A549 (cell line): ENCODE measurements at regions not wholly inside any gene's neighbourhood (a gene's known extent, or its start where the extent isn't known, plus 50 kb on each side); places are given as distances from the start of the nearest gene placed in this dataset.

Experiments used
- CBX2 ChIP-seq: fragments of 200-600 bp; sonication (generic); IDR thresholded peaks from 2 replicates; pipeline ENCODE4 v1.6.1; 2016; ENCODE audit warnings: low read depth, mild to moderate bottlenecking, borderline replicate concordance
- CHD4 ChIP-seq: fragments of 200-600 bp; sonication (generic); IDR thresholded peaks from 2 replicates; pipeline ENCODE4 v1.6.1; 2016; ENCODE audit warnings: antibody characterized with exemption, mild to moderate bottlenecking, borderline replicate concordance
- E2F6 ChIP-seq: IDR thresholded peaks from 2 replicates; pipeline ENCODE4 v1.6.1; 2012; ENCODE audit warnings: low read depth, borderline replicate concordance
- HOXA7 ChIP-seq: fragments of 250-450 bp; sonication (Bioruptor Pico); IDR thresholded peaks from 2 replicates; pipeline ENCODE4 v1.5.0; 2020; ENCODE audit warnings: mild to moderate bottlenecking, moderate library complexity
- KDM5A ChIP-seq: fragments of 200-600 bp; sonication (generic); IDR thresholded peaks from 2 replicates; pipeline ENCODE4 v1.6.1; 2016; ENCODE audit warnings: antibody characterized with exemption, mild to moderate bottlenecking
- MAFK ChIP-seq: fragments of 450-650 bp; IDR thresholded peaks from 2 replicates; pipeline ENCODE4 v1.6.1; 2014; ENCODE audit not compliant: partially characterized antibody
- POLR2A ChIP-seq: IDR thresholded peaks from 2 replicates; pipeline ENCODE4 v1.6.1; 2012; ENCODE audit warnings: mild to moderate bottlenecking, low read length
- RCOR1 ChIP-seq: fragments of 150-350 bp; IDR thresholded peaks from 2 replicates; pipeline ENCODE4 v1.6.1; 2014; ENCODE audit warnings: antibody characterized with exemption, low read length, low read depth
- RFX5 ChIP-seq: fragments of 450-650 bp; IDR thresholded peaks from 2 replicates; pipeline ENCODE4 v1.7.1; 2014; ENCODE audit warnings: antibody characterized with exemption, mild to moderate bottlenecking, moderate library complexity
- TF ChIP-seq, protein P1 (sequence below): fragments of >200 bp; sonication (Bioruptor Twin); formaldehyde crosslinking; IDR thresholded peaks from 3 replicates; pipeline ENCODE4 v1.5.1; 2016
- TF ChIP-seq, protein P2 (sequence below): fragments of 450-650 bp; IDR thresholded peaks from 2 replicates; pipeline ENCODE4 v1.6.1; 2014; ENCODE audit warnings: antibody characterized with exemption

GRCh38 chrX:35699642-35700041, 98.5 kb upstream of the MAGEB16 start:
- TF ChIP-seq, protein P1, sequence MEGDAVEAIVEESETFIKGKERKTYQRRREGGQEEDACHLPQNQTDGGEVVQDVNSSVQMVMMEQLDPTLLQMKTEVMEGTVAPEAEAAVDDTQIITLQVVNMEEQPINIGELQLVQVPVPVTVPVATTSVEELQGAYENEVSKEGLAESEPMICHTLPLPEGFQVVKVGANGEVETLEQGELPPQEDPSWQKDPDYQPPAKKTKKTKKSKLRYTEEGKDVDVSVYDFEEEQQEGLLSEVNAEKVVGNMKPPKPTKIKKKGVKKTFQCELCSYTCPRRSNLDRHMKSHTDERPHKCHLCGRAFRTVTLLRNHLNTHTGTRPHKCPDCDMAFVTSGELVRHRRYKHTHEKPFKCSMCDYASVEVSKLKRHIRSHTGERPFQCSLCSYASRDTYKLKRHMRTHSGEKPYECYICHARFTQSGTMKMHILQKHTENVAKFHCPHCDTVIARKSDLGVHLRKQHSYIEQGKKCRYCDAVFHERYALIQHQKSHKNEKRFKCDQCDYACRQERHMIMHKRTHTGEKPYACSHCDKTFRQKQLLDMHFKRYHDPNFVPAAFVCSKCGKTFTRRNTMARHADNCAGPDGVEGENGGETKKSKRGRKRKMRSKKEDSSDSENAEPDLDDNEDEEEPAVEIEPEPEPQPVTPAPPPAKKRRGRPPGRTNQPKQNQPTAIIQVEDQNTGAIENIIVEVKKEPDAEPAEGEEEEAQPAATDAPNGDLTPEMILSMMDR = no peak
- TF ChIP-seq E2F6 = no peak
- TF ChIP-seq MAFK = no peak
- no peak for TF ChIP-seq RFX5
- TF ChIP-seq CBX2 = no peak
- no peak for TF ChIP-seq RCOR1
- TF ChIP-seq HOXA7 (CRISPR knock-in tag) = no peak
- TF ChIP-seq, protein P2, sequence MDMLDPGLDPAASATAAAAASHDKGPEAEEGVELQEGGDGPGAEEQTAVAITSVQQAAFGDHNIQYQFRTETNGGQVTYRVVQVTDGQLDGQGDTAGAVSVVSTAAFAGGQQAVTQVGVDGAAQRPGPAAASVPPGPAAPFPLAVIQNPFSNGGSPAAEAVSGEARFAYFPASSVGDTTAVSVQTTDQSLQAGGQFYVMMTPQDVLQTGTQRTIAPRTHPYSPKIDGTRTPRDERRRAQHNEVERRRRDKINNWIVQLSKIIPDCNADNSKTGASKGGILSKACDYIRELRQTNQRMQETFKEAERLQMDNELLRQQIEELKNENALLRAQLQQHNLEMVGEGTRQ = no peak
- no peak for TF ChIP-seq KDM5A
- TF ChIP-seq CHD4 = no peak
- TF ChIP-seq POLR2A = no peak
